ENCODE measurements at regions not wholly inside any gene's neighbourhood (a gene's known extent, or its start where the extent isn't known, plus 50 kb on each side); places are given as distances from the start of the nearest gene placed in this dataset.
"Not testable (repeated sequence)": the region's sequence is repeated elsewhere in the genome, so short reads cannot be mapped to it uniquely, and the experiment has no call there.

GRCh38 chr7:113784316-113784715 lies 134.5 kb downstream of the PPP1R3A start:
- DNase-seq (ENCODE audit: low read depth in 4 of 4, low spot score in 2 of 4), result no peak

- DNase-seq (ENCODE audit: low read depth in 4 of 4, low spot score in 2 of 4), result no peak
Measured at GRCh38 chr7:113783403-113783802, 135.4 kb downstream of the PPP1R3A start.

DNA sequence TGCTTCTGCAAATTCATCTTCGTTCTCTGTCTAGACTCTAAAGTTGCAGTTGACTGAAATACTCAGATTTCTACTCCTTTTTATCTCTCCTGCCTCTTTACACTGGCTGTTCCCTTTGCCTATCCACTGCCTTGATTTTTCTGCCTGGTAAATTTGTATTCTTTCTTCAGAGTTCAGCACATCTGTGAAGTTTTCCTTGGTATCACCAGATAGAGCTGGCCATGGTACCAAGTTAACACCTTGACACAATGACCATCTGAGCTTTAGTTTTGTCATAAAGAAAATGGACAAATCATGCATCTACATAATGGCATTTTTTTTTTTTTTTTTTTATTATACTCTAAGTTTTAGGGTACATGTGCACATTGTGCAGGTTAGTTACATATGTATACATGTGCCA lies 143.0 kb downstream of the PPP1R3A start:
- DNase-seq (ENCODE audit: low read depth in 4 of 4, low spot score in 2 of 4), result no peak

DNA sequence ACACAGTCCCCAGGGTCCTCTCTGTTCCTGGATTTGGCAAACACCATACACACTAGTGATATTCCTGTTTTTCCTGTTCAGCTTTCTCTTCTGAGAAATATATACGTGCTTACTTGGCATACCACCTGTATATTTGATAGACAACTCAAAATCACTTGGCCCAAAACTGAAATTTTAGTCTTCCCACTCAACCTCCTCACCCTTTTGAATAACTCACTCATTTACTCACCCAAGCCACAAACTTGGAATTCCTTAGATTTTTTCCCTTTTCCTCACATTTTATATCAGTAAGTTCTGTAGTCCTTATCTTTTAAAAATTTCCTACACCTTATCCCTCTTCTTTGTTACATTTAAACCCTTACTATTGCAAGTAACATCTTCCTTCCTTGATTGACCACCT lies 143.4 kb downstream of the PPP1R3A start:
- no peak for DNase-seq (ENCODE audit: low read depth in 4 of 4, low spot score in 2 of 4)

GRCh38 chr7:113774182-113774807 lies 144.5 kb downstream of the PPP1R3A start:
- peak in 2 of 4 donors; percentile 1 to 2 for DNase-seq (ENCODE audit: low read depth in 4 of 4, low spot score in 2 of 4)

GRCh38 chr7:113770146-113770738 lies 148.6 kb downstream of the PPP1R3A start:
- DNase-seq (ENCODE audit: low read depth in 4 of 4, low spot score in 2 of 4), result no peak

GRCh38 chr7:113768387-113768786 lies 150.4 kb downstream of the PPP1R3A start:
- DNase-seq (ENCODE audit: low read depth in 4 of 4, low spot score in 2 of 4), result no peak

DNA sequence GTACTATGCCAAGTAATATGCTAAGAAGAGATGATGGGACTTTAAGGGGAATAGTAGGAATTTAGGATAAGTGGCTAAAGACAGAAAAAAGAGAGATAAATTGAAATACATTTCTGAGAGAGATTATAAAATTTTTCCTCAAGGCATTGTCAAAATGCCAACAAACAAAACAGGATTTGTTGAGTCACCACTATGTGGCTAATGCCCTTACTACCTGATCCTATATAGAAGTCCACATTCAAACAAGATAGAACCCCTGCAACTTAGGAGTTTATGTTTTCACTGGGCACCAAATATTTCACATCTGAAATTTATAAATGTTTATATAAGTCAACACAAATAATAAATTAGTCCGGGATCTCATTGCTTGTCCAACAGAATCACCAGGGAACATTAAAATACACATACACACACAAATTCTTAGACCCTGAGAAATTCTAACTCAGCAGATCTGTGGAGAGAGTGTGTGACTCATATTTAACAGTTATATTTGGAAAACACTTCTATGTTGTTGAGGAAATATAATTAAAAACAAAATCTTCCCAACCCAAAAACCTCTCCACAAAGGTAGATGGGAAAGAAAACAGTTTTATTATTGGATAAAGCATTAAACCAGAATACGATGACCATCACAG lies 154.3 kb downstream of the PPP1R3A start:
- no peak for DNase-seq (ENCODE audit: low read depth in 4 of 4, low spot score in 2 of 4)

- DNase-seq (ENCODE audit: low read depth in 4 of 4, low spot score in 2 of 4), result no peak
Measured at GRCh38 chr7:113763226-113763625, 155.6 kb downstream of the PPP1R3A start.

GRCh38 chr7:113756250-113756649 lies 162.6 kb downstream of the PPP1R3A start:
- no peak for DNase-seq (ENCODE audit: low read depth in 4 of 4, low spot score in 2 of 4)

DNA sequence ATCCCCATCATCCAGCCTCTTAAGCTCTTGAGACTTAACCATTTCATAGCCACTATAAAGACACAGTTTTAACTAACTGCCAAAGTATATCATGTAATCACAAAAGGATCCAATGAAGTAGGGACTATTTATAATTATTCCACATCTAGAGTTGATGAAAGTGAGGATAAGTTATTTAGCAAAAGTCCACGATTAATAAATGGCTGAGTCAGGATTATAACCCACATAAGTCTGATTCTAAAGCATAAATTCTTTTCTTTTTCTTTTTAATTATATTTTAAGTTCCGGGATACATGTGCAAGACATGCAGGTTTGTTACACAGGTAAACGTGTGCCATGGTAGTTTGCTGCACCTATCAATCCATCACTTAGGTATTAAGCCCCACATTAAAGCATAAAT lies 166.1 kb downstream of the PPP1R3A start:
- no peak for DNase-seq (ENCODE audit: low read depth in 4 of 4, low spot score in 2 of 4)

GRCh38 chr7:113752289-113752688 lies 166.5 kb downstream of the PPP1R3A start:
- no peak for DNase-seq (ENCODE audit: low read depth in 4 of 4, low spot score in 2 of 4)

GRCh38 chr7:113751547-113751946 lies 167.3 kb downstream of the PPP1R3A start:
- DNase-seq (ENCODE audit: low read depth in 4 of 4, low spot score in 2 of 4), result no peak

DNA sequence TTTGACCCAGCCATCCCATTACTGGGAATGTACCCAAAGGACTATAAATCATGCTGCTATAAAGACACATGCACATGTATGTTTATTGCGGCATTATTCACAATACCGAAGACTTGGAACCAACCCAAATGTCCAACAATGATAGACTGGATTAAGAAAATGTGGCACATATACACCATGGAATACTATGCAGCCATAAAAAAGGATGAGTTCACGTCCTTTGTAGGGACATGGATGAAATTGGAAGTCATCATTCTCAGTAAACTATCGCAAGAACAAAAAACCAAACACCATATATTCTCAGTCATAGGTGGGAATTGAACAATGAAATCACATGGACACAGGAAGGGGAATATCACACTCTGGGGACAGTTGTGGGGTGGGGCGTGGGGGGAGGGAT lies 170.4 kb downstream of the PPP1R3A start:
- not testable (repeated sequence) for DNase-seq (ENCODE audit: low read depth in 4 of 4, low spot score in 2 of 4)

- DNase-seq (ENCODE audit: low read depth in 4 of 4, low spot score in 2 of 4), result not testable (repeated sequence)
Measured at GRCh38 chr7:113742946-113743431, 175.8 kb downstream of the PPP1R3A start.

DNA sequence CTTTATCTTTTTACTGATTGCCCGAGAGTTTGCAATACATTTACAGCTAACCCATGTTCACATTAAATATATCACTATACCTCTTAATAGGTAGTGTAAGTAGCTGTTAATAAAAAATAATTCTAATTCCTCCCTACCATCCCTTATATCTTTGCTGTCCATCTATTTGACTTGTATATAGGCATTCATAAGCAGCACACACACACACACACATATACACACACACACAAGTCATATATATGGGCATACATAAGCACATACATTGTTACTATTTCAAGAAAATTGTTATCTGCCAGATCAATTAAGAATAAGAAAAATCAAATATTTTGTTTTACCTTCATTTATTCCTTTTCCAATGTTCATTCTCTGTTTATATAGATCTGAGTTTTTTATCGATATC lies 176.4 kb downstream of the PPP1R3A start:
- DNase-seq (ENCODE audit: low read depth in 4 of 4, low spot score in 2 of 4), result no peak

GRCh38 chr7:113731571-113731970 lies 187.2 kb downstream of the PPP1R3A start:
- no peak for DNase-seq (ENCODE audit: low read depth in 4 of 4, low spot score in 2 of 4)

DNA sequence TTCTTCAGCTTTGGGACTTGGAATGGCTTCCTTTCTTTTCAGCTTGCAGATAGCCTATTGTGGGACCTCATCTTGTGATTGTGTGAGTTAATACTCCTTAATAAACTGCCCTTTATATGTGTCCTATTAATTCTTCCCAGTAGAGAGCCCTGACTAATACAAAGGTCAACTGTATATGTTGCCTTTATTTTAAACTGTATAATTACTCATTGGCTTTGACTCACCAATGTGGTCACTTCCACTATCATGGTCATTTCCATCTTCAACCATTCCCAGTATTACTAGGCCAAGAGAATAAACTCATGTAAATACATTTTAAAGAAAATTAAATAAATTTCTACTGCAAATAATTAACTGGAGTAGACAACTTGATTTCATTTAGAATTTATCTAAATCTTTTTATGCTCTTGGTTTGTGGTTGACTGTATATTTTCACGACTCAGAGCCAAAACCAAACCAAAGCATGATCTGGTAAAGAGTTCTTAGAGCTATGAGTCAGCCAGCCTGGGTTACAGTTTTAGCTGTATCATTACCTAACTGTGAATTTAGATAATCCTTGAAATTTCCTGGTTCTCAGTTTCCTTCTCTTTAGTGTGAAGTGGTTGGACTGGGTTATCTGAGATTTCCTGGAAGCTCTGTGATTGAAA lies 188.4 kb downstream of the PPP1R3A start:
- no peak for DNase-seq (ENCODE audit: low read depth in 4 of 4, low spot score in 2 of 4)

DNA sequence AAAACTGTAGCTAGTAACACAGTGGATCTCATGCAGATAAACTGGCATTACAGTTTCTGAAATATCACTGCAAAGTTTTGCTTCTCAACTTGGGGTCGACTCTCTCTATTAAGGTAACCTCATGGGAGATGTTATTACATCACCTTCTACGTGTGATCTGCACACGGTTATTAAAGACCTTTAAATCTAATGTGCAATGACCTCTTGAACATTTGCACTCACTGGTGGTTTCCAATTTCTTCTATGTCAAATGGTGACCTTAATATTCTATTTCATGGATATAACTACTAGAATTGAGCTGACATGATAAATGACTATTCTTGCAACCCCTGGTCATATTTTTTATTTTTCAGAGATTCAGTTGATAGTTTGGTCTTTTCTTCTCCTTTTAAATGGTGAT lies 191.3 kb downstream of the PPP1R3A start:
- no peak for DNase-seq (ENCODE audit: low read depth in 4 of 4, low spot score in 2 of 4)

DNA sequence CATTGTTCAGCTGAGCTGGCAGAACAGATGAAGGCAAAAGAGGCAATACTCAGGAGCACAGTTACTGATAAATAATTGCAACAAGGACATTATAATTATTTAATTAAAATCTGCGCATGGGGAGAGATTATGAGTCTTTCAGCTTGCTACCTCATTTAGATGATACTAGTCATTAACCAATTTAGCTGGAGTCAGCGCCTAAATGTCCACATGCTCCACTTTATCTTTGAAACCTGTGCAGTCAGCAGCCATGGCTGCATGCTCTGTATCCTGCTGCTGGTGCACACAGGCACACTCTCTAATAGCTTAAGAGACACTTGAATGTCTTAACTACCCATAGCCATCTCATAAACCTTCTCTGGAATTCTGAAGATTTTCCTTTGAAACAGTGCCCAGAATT lies 196.8 kb downstream of the PPP1R3A start:
- DNase-seq (ENCODE audit: low read depth in 4 of 4, low spot score in 2 of 4), result no peak

DNA sequence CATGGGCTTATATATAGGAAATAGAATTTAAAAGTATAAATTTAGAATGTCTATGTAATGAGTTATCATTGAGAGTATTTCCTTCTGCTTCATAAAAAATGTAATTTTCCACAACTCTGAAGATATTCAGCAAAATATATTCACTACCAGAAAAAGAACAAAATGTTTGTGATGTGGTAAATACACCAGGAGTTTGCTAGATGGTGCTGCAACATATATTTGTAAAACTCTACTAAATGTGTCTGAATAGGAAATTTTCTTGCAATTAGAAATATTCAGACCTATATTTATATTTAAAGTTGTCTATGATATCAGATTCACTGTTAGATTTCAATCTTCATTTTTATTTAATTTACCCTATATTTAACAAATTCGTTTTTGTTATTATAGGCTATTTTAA lies 201.1 kb downstream of the PPP1R3A start:
- no peak for DNase-seq (ENCODE audit: low read depth in 4 of 4, low spot score in 2 of 4)

Measured in left renal cortex interstitium (tissue), 4 donors.